Stimulated activated memory B cell treated with anti-CD40 and anti-IgM and Interleukin-4, amounts not matched to agents 10 μg/mL and 1 μg/mL and 100 μg/mL, for 72 hours (primary cell): ENCODE measurements at regions not wholly inside any gene's neighbourhood (a gene's known extent, or its start where the extent isn't known, plus 50 kb on each side); places are given as distances from the start of the nearest gene placed in this dataset.

Experiments
- ATAC-seq: fragments of 150-1000 bp; cut with Tn5 transposase; 2 replicates; pipeline ENCODE4 v1.10.0; 2021
- H3K27ac Mint-ChIP-seq: one replicate; pipeline ENCODE4 v1.8.0; 2022; ENCODE audit warnings: mild to moderate bottlenecking, mixed read lengths
- H3K27me3 Mint-ChIP-seq: one replicate; pipeline ENCODE4 v1.8.0; 2022; ENCODE audit warnings: mixed read lengths
- H3K36me3 Mint-ChIP-seq: one replicate; pipeline ENCODE4 v1.8.0; 2022; ENCODE audit warnings: mixed read lengths
- H3K4me1 Mint-ChIP-seq: one replicate; pipeline ENCODE4 v1.8.0; 2022; ENCODE audit warnings: mixed read lengths
- H3K4me3 Mint-ChIP-seq: one replicate; pipeline ENCODE4 v1.8.0; 2022; ENCODE audit warnings: mild to moderate bottlenecking, moderate library complexity, mixed read lengths
- H3K9me3 Mint-ChIP-seq: one replicate; pipeline ENCODE4 v1.8.0; 2022; ENCODE audit warnings: mixed read lengths

GRCh38 chr9:85269811-85270210, 471.9 kb downstream of the AGTPBP1 start:
- no peak overlapping the region for H3K4me3 Mint-ChIP-seq
- no peak for ATAC-seq
- no peaks in the 10 kb centered on the region for H3K4me1 Mint-ChIP-seq
- H3K27ac Mint-ChIP-seq, result no peak overlapping the region
- no peaks in the 10 kb centered on the region for H3K9me3 Mint-ChIP-seq
- H3K27me3 Mint-ChIP-seq, result no peaks in the 10 kb centered on the region
- no peaks in the 10 kb centered on the region for H3K36me3 Mint-ChIP-seq

- Mint-ChIP-seq H3K4me3 (no peak overlapping the region), H3K9me3 (no peaks in the 10 kb centered on the region), H3K36me3 (no peaks in the 10 kb centered on the region), H3K27ac (no peak overlapping the region), H3K4me1 (no peaks in the 10 kb centered on the region), H3K27me3 (no peaks in the 10 kb centered on the region)
- ATAC-seq, result no peak
Observed at GRCh38 chr9:85268131-85268530, 473.6 kb downstream of the AGTPBP1 start.

GRCh38 chr9:85264695-85265094, 477.1 kb downstream of the AGTPBP1 start:
- no peak overlapping the region for H3K27ac Mint-ChIP-seq
- H3K9me3 Mint-ChIP-seq, result no peaks in the 10 kb centered on the region
- H3K4me1 Mint-ChIP-seq, result no peaks in the 10 kb centered on the region
- H3K4me3 Mint-ChIP-seq, result no peak overlapping the region
- ATAC-seq, result peak; percentile 32
- H3K36me3 Mint-ChIP-seq, result no peaks in the 10 kb centered on the region
- peaks cover 8% of the 10 kb centered on the region for H3K27me3 Mint-ChIP-seq

GRCh38 chr9:85263288-85263687, 478.5 kb downstream of the AGTPBP1 start:
- Mint-ChIP-seq H3K27me3 (peaks cover 20% of the 10 kb centered on the region), H3K9me3 (no peaks in the 10 kb centered on the region), H3K4me3 (no peak overlapping the region), H3K27ac (no peak overlapping the region), H3K36me3 (no peaks in the 10 kb centered on the region), H3K4me1 (no peaks in the 10 kb centered on the region)
- ATAC-seq, result no peak

- H3K27me3 Mint-ChIP-seq, result peaks cover 20% of the 10 kb centered on the region
- H3K27ac Mint-ChIP-seq, result no peak overlapping the region
- H3K9me3 Mint-ChIP-seq, result no peaks in the 10 kb centered on the region
- no peak overlapping the region for H3K4me3 Mint-ChIP-seq
- ATAC-seq, result no peak
- H3K36me3 Mint-ChIP-seq, result no peaks in the 10 kb centered on the region
- no peaks in the 10 kb centered on the region for H3K4me1 Mint-ChIP-seq
Observed at GRCh38 chr9:85262333-85262732, 479.4 kb downstream of the AGTPBP1 start.

- Mint-ChIP-seq H3K36me3 (no peaks in the 10 kb centered on the region), H3K4me3 (no peak overlapping the region), H3K4me1 (no peaks in the 10 kb centered on the region), H3K27me3 (peaks cover 20% of the 10 kb centered on the region), H3K9me3 (peaks cover under 1% of the 10 kb centered on the region), H3K27ac (no peak overlapping the region)
- ATAC-seq, result no peak
Observed at GRCh38 chr9:85260275-85260845, 481.4 kb downstream of the AGTPBP1 start.

- Mint-ChIP-seq H3K27ac (no peak overlapping the region), H3K9me3 (peaks cover 6% of the 10 kb centered on the region), H3K36me3 (no peaks in the 10 kb centered on the region), H3K27me3 (peaks cover 20% of the 10 kb centered on the region), H3K4me3 (no peak overlapping the region), H3K4me1 (no peaks in the 10 kb centered on the region)
- ATAC-seq, result no peak
Observed at GRCh38 chr9:85258823-85259370, 482.9 kb downstream of the AGTPBP1 start.

- no peak overlapping the region for H3K27ac Mint-ChIP-seq
- peaks cover 20% of the 10 kb centered on the region for H3K27me3 Mint-ChIP-seq
- ATAC-seq, result no peak
- no peak overlapping the region for H3K4me3 Mint-ChIP-seq
- no peaks in the 10 kb centered on the region for H3K4me1 Mint-ChIP-seq
- no peaks in the 10 kb centered on the region for H3K36me3 Mint-ChIP-seq
- peaks cover 6% of the 10 kb centered on the region for H3K9me3 Mint-ChIP-seq
Observed at GRCh38 chr9:85258236-85258635, 483.5 kb downstream of the AGTPBP1 start.

GRCh38 chr9:85249313-85249621, 492.5 kb downstream of the AGTPBP1 start:
- no peak overlapping the region for H3K4me3 Mint-ChIP-seq
- no peaks in the 10 kb centered on the region for H3K27me3 Mint-ChIP-seq
- peaks cover 4% of the 10 kb centered on the region for H3K9me3 Mint-ChIP-seq
- no peak for ATAC-seq
- H3K36me3 Mint-ChIP-seq, result no peaks in the 10 kb centered on the region
- no peaks in the 10 kb centered on the region for H3K4me1 Mint-ChIP-seq
- H3K27ac Mint-ChIP-seq, result no peak overlapping the region

GRCh38 chr9:85248514-85249312, 493.0 kb downstream of the AGTPBP1 start:
- Mint-ChIP-seq H3K4me3 (no peak overlapping the region), H3K27me3 (no peaks in the 10 kb centered on the region), H3K9me3 (peaks cover 4% of the 10 kb centered on the region), H3K4me1 (no peaks in the 10 kb centered on the region), H3K27ac (no peak overlapping the region), H3K36me3 (no peaks in the 10 kb centered on the region)
- no peak for ATAC-seq

GRCh38 chr9:85246541-85246940, 495.2 kb downstream of the AGTPBP1 start:
- no peaks in the 10 kb centered on the region for H3K27me3 Mint-ChIP-seq

GRCh38 chr9:85244856-85245255, 496.9 kb downstream of the AGTPBP1 start:
- Mint-ChIP-seq H3K36me3 (no peaks in the 10 kb centered on the region), H3K4me3 (no peak overlapping the region), H3K27ac (no peak overlapping the region), H3K9me3 (peaks cover 2% of the 10 kb centered on the region), H3K4me1 (no peaks in the 10 kb centered on the region), H3K27me3 (no peaks in the 10 kb centered on the region)
- no peak for ATAC-seq

More at GRCh38 chr9:85246541-85246940, 495.2 kb downstream of the AGTPBP1 start:
- Mint-ChIP-seq H3K27ac (no peak overlapping the region), H3K4me1 (no peaks in the 10 kb centered on the region), H3K4me3 (no peak overlapping the region), H3K9me3 (peaks cover 2% of the 10 kb centered on the region), H3K36me3 (no peaks in the 10 kb centered on the region)
- no peak for ATAC-seq

GRCh38 chr9:85243977-85244376, 497.8 kb downstream of the AGTPBP1 start:
- peaks cover 2% of the 10 kb centered on the region for H3K9me3 Mint-ChIP-seq

GRCh38 chr9:85237478-85237877, 504.3 kb downstream of the AGTPBP1 start:
- Mint-ChIP-seq H3K4me3 (no peak overlapping the region), H3K9me3 (peaks cover 3% of the 10 kb centered on the region), H3K27me3 (no peaks in the 10 kb centered on the region), H3K36me3 (no peaks in the 10 kb centered on the region), H3K4me1 (no peaks in the 10 kb centered on the region), H3K27ac (no peak overlapping the region)
- ATAC-seq, result no peak

More at GRCh38 chr9:85243977-85244376, 497.8 kb downstream of the AGTPBP1 start:
- H3K36me3 Mint-ChIP-seq, result no peaks in the 10 kb centered on the region
- no peak for ATAC-seq
- no peak overlapping the region for H3K4me3 Mint-ChIP-seq
- no peak overlapping the region for H3K27ac Mint-ChIP-seq
- no peaks in the 10 kb centered on the region for H3K4me1 Mint-ChIP-seq
- H3K27me3 Mint-ChIP-seq, result no peaks in the 10 kb centered on the region

- Mint-ChIP-seq H3K9me3 (peaks cover 3% of the 10 kb centered on the region), H3K36me3 (no peaks in the 10 kb centered on the region), H3K27ac (no peak overlapping the region), H3K4me3 (no peak overlapping the region), H3K4me1 (no peaks in the 10 kb centered on the region), H3K27me3 (no peaks in the 10 kb centered on the region)
- ATAC-seq, result no peak
Observed at GRCh38 chr9:85230081-85230480, 511.7 kb downstream of the AGTPBP1 start.
